ENCODE measurements at regions not wholly inside any gene's neighbourhood (a gene's known extent, or its start where the extent isn't known, plus 50 kb on each side); places are given as distances from the start of the nearest gene placed in this dataset.

DNA sequence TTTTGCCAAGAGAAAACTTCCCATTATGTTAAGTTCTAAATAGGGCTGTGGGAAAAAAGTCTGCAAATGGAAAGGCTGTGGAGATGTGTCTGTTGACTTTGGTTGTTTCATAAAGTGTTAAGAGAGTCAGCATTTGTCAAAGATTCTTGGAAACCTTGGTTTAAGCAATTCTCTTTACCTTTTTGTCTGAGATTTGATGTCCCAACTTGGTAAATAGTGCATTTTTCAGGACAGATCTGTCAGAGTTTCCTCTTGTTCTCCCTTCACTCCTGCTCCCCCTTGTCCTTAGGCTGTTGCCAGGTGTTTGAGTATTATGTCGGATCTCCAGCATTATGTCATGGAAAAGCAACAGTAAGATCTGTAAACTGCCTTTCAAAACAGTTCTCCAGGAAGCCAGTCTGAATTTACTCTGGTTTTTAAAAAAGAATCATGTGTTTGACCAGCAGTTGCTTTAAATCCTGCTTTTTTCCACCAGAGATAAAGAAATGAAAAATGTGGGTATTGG is 79.1 kb upstream of the ADAMTSL1 start:
- H3K4me2 ChIP-seq (ENCODE audit: control insufficient read depth, insufficient read depth), result no peak overlapping the region
- no peak overlapping the region for H3K27ac ChIP-seq (ENCODE audit: control insufficient read depth, insufficient read depth)
- in situ Hi-C loops (cut with MboI) (no loop called here), intact Hi-C loops (cut with micrococcal nuclease; ENCODE audit: unreplicated experiment) (no loop called here)
- no peak for FAIRE-seq
- POLR2A ChIA-PET, result no interaction called here
- no peak for ATAC-seq
- TF ChIP-seq, protein P1, sequence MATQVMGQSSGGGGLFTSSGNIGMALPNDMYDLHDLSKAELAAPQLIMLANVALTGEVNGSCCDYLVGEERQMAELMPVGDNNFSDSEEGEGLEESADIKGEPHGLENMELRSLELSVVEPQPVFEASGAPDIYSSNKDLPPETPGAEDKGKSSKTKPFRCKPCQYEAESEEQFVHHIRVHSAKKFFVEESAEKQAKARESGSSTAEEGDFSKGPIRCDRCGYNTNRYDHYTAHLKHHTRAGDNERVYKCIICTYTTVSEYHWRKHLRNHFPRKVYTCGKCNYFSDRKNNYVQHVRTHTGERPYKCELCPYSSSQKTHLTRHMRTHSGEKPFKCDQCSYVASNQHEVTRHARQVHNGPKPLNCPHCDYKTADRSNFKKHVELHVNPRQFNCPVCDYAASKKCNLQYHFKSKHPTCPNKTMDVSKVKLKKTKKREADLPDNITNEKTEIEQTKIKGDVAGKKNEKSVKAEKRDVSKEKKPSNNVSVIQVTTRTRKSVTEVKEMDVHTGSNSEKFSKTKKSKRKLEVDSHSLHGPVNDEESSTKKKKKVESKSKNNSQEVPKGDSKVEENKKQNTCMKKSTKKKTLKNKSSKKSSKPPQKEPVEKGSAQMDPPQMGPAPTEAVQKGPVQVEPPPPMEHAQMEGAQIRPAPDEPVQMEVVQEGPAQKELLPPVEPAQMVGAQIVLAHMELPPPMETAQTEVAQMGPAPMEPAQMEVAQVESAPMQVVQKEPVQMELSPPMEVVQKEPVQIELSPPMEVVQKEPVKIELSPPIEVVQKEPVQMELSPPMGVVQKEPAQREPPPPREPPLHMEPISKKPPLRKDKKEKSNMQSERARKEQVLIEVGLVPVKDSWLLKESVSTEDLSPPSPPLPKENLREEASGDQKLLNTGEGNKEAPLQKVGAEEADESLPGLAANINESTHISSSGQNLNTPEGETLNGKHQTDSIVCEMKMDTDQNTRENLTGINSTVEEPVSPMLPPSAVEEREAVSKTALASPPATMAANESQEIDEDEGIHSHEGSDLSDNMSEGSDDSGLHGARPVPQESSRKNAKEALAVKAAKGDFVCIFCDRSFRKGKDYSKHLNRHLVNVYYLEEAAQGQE (IDR thresholded peaks at IDR 0.05; ENCODE audit: low read depth, low read length), result no peak
- no peak for TF ChIP-seq SMC3 (IDR thresholded peaks at IDR 0.05; ENCODE audit: borderline replicate concordance, low read length)
- TF ChIP-seq HCFC1 (IDR thresholded peaks at IDR 0.05; ENCODE audit: low read length), result no peak
- no peak for TF ChIP-seq EP300 (IDR thresholded peaks at IDR 0.05; ENCODE audit: borderline replicate concordance in 1 of 2, control insufficient read depth in 1 of 2, low read depth in 2 of 2, low read length in 2 of 2)
- TF ChIP-seq BACH1 (IDR thresholded peaks at IDR 0.05; ENCODE audit: borderline replicate concordance), result no peak
- no peak for TF ChIP-seq NR2C1 (IDR thresholded peaks at IDR 0.05)
- TF ChIP-seq, protein P2, sequence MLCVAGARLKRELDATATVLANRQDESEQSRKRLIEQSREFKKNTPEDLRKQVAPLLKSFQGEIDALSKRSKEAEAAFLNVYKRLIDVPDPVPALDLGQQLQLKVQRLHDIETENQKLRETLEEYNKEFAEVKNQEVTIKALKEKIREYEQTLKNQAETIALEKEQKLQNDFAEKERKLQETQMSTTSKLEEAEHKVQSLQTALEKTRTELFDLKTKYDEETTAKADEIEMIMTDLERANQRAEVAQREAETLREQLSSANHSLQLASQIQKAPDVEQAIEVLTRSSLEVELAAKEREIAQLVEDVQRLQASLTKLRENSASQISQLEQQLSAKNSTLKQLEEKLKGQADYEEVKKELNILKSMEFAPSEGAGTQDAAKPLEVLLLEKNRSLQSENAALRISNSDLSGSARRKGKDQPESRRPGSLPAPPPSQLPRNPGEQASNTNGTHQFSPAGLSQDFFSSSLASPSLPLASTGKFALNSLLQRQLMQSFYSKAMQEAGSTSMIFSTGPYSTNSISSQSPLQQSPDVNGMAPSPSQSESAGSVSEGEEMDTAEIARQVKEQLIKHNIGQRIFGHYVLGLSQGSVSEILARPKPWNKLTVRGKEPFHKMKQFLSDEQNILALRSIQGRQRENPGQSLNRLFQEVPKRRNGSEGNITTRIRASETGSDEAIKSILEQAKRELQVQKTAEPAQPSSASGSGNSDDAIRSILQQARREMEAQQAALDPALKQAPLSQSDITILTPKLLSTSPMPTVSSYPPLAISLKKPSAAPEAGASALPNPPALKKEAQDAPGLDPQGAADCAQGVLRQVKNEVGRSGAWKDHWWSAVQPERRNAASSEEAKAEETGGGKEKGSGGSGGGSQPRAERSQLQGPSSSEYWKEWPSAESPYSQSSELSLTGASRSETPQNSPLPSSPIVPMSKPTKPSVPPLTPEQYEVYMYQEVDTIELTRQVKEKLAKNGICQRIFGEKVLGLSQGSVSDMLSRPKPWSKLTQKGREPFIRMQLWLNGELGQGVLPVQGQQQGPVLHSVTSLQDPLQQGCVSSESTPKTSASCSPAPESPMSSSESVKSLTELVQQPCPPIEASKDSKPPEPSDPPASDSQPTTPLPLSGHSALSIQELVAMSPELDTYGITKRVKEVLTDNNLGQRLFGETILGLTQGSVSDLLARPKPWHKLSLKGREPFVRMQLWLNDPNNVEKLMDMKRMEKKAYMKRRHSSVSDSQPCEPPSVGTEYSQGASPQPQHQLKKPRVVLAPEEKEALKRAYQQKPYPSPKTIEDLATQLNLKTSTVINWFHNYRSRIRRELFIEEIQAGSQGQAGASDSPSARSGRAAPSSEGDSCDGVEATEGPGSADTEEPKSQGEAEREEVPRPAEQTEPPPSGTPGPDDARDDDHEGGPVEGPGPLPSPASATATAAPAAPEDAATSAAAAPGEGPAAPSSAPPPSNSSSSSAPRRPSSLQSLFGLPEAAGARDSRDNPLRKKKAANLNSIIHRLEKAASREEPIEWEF (IDR thresholded peaks at IDR 0.05; ENCODE audit: insufficient replicate concordance, low read depth, low read length), result no peak
- TF ChIP-seq WRNIP1 (IDR thresholded peaks at IDR 0.05; ENCODE audit: borderline replicate concordance, low read depth, low read length), result no peak
- no peak for TF ChIP-seq MTA2 (IDR thresholded peaks at IDR 0.05; ENCODE audit: low read depth)
- TF ChIP-seq, protein P3, sequence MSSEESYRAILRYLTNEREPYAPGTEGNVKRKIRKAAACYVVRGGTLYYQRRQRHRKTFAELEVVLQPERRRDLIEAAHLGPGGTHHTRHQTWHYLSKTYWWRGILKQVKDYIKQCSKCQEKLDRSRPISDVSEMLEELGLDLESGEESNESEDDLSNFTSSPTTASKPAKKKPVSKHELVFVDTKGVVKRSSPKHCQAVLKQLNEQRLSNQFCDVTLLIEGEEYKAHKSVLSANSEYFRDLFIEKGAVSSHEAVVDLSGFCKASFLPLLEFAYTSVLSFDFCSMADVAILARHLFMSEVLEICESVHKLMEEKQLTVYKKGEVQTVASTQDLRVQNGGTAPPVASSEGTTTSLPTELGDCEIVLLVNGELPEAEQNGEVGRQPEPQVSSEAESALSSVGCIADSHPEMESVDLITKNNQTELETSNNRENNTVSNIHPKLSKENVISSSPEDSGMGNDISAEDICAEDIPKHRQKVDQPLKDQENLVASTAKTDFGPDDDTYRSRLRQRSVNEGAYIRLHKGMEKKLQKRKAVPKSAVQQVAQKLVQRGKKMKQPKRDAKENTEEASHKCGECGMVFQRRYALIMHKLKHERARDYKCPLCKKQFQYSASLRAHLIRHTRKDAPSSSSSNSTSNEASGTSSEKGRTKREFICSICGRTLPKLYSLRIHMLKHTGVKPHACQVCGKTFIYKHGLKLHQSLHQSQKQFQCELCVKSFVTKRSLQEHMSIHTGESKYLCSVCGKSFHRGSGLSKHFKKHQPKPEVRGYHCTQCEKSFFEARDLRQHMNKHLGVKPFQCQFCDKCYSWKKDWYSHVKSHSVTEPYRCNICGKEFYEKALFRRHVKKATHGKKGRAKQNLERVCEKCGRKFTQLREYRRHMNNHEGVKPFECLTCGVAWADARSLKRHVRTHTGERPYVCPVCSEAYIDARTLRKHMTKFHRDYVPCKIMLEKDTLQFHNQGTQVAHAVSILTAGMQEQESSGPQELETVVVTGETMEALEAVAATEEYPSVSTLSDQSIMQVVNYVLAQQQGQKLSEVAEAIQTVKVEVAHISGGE (CRISPR knock-in tag; IDR thresholded peaks at IDR 0.05), result no peak
- SMC1A ChIA-PET (ENCODE audit: uncharacterized antibody, unreplicated experiment), result no interaction called here
- no peaks in the 10 kb centered on the region for H3K9me3 ChIP-seq (replicated peaks; ENCODE audit: control insufficient read depth, insufficient read depth, low read length)
- no TSS peak for BruUV-seq (replicated peaks)
- no peaks in the 10 kb centered on the region for H3K4me1 ChIP-seq (ENCODE audit: control insufficient read depth, insufficient read depth, low read length)
- no peaks in the 10 kb centered on the region for H3K27me3 ChIP-seq (replicated peaks in 1 of 2; ENCODE audit: control insufficient read depth in 2 of 2, insufficient read depth in 2 of 2, low read length in 1 of 2)
- H3K4me3 ChIP-seq, result no peak overlapping the region
- no peak for DNase-seq (ENCODE audit: low read depth, low spot score)
- H3K36me3 ChIP-seq (ENCODE audit: control insufficient read depth in 2 of 2, insufficient read depth in 2 of 2, low read length in 1 of 2), result no peaks in the 10 kb centered on the region
- no peaks in the 10 kb centered on the region for H3K79me2 ChIP-seq (ENCODE audit: control insufficient read depth, insufficient read depth, low read length)
- CTCF ChIA-PET, result no interaction called here
- H4K20me1 ChIP-seq (ENCODE audit: control insufficient read depth, insufficient read depth), result no peaks in the 10 kb centered on the region
- 0% methylated on average over 1 of the region's 1 CpG for WGBS (ENCODE audit: insufficient coverage, insufficient replicate concordance, low lambda C conversion rate, missing lambda C conversion rate)
- RAD21 ChIA-PET (ENCODE audit: unreplicated experiment), result interaction anchor here (0.6 kb wide), 1 partner anchor 462 kb away, joined by 3 read pairs; no protein-coding TSS in a partner anchor
- H3K9ac ChIP-seq (ENCODE audit: control insufficient read depth, insufficient read depth, low read length), result no peak overlapping the region
- no peak overlapping the region for H2AFZ ChIP-seq (ENCODE audit: control insufficient read depth, low read depth, low read length)
